NCI-H345 treated with DMSO at 0.1 percent for 48 hours (cell line): ENCODE measurements at regions not wholly inside any gene's neighbourhood (a gene's known extent, or its start where the extent isn't known, plus 50 kb on each side); places are given as distances from the start of the nearest gene placed in this dataset.
"Not testable (repeated sequence)": the region's sequence is repeated elsewhere in the genome, so short reads cannot be mapped to it uniquely, and the experiment has no call there.

Source experiments
- DNase-seq: peaks from one replicate; lab custom pipeline; 2025; ENCODE audit not compliant: unreplicated experiment; lab: John Stamatoyannopoulos, UW

DNA sequence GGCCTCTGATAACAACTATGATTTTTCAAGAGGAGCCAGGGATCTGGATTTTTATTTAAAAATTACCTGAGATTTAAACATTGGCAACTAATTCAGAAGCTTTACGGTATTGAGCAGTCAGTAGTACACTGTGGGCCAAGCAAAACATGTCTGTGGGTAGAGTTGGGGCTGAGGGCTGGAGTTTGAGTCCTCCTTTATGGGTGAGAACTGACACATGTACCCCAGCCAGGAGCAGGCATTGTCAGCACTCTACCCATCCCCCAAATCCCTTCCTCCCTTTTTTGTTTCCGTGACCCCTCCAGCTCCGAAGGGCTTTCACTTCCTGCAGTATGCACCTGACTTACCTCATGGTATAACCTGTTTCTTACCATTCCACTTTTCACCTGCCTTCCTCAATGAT is 131.4 kb downstream of the SNX5 start:
- no peak for DNase-seq

DNA sequence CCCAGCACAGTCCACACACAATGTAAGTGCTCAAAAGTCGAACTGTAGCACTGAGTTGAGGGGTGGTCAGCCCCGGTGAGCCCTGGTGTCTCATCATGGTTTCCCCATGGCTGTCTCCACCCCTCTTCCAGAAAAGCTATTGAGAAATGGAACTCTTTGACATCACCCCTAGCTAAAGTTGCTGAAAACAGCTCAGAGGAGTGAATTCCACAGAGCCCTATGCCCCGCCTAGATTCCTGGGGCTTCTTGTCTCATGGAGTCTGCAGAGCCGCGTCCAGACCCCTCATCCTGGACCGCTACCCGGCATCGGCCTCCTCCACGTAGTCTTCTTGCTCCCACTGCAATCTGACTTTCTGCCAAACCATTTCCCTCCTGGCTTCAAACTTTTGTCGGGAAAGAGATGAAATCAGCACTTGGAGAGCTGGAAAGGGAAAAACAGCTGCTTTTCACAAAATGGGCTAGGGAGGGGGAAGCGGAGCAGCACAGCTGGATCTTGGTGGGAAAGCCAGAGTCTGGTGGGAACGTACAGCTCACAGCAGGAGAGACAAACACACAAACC is 132.2 kb downstream of the SNX5 start:
- DNase-seq, result no peak

DNA sequence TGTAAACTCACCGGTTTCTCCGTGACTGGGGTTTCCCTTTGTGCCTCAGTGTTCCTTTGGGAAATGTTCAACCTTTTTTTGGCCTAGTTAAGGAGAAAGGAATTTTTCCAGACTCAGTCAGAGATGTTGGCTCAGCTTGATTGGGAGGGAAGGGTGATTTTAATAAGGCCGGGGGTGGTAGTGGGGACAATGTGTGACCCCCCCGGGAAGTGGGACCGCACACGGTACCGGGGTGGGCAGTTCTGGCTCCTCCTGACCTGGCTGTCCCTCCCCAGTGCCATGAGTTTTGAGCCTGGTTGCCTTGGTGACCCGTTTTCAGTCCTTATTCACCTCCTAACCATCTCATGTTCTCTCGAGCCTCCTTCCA is 132.7 kb downstream of the SNX5 start:
- no peak for DNase-seq

DNA sequence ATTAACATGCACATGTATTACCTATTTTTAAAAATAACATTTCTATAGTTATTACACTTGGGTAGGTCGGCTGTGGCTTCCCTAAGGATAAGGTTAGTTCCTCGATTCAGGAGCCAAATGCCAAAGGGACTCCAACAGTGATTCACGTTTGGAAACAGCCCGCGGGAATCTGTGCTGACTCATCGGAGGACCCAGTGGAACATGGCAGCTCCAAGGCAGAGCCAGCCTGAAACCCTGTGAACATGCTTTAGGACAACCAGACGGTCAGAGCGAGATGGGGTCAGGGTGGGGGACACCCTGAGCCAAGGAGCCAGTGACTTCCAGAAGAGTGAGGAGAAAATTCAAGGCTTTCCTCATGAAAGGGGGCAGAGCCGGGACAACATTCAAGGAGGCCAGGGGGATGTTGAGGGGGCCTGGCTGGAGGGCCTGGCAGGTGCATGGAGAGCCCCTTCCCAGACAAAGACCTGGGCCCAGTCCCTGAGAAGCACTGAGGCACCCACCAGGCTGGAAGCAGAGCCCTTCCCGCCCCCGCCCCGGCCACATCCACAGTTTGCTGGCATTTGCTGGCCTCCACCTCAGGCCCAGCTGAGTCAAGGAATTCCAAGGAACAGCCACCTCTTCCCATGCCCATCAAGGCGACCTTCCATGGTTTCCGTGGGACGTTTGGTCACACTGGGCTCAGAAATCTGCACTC is 133.2 kb downstream of the SNX5 start:
- no peak for DNase-seq

DNA sequence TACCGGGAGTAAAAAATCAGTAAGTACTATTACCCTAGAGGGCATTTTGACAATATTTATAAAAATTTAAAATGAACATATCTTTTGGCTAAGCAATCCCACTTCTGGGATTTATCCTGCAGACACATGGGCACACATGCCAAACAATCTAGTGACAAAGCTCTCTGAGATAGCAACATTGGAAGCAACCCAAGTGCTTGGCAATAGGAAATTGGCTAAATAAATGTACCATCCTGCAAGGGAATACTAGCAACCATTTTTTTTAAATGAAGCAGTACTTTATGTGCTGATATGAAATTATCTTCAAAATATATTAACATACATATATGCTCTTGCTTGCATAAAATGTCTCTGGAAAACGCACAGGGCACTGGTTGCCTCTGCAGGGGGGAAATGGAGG is 133.8 kb downstream of the SNX5 start:
- DNase-seq, result no peak

DNA sequence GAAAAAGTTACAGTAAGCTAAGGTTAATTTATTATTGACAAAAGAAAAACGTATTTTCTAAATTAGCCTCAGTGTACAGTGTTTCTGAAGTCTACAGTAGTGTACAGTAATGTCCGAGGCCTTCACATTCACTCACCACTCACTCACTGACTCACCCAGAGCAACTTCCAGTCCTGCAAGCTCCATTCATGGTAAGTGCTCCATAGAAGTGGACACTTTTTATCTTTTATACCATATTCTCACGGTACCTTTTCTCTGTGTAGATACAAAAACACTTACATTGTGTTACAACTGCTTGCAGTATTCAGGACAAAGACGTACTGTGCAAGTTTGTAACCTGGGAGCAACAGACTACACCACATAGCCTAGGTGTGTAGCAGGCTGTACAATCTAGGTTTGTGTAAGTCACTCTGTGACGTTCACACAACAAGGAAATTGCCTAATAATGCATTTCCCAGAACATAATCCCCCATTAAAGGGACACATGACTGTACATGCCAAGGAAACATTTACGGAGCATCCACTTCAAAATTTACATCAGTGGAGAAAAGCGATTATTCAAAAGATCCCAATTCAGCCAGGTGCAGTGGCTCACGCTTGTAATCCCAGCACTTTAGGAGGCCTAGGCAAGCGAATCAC is 133.4 kb downstream of the BANF2 start:
- DNase-seq, result no peak

DNA sequence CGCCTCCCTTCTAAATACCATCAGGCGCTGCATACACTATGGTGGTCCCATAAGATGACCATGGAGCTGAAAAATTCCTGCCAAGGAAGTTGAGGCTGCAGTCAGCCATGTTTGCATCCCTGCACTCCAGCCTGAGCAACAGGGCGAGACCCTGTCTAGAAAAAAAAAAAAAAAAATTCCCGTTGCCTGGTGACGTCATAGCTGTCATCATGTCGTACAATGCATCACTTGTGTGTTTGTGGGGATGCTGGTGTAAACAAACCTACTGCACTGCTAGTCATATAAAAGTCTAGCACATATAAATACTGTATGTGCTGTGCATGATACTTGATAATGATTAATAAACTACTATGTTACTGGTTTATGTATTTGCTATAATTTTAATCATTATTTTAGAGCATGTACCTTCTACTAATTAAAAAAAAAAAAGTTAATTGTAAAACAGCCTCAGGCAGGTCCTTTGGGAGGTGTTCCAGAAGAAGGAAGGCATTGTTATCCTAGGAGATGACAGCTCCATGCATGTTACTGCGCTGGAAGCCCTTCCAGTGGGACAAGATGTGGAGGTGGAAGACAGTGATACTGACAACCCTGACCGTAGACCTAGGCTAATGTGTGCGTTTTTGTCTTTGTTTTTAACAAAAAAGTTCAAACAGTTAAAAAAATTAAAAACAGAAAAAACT is 132.6 kb downstream of the BANF2 start:
- no peak for DNase-seq

DNA sequence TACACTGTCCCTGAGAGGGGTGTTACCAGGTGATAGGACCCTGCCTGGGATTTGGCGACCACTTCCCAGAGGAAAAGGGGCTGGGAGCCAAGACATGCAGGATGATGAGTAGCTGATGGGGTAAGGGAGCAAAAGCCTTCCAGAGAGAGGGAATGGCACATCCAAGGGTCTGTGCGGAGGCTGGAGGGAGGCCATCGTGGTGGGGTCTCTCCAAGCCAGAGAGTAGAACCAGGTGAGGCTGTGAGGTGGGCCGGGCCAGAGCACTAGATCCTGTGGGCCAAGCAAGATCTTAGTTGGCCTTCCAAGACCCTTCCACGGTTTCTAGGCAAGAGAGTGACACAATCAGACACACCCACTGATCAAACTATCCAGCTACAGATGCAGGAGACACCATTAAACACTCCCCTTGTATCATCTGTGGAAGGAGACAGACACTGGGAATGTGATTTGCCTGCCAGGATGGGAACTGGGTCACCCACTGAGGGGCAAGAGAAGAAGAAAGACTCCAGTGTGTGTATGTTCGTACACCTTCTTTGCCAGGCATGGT is 128.9 kb downstream of the BANF2 start:
- DNase-seq, result no peak

DNA sequence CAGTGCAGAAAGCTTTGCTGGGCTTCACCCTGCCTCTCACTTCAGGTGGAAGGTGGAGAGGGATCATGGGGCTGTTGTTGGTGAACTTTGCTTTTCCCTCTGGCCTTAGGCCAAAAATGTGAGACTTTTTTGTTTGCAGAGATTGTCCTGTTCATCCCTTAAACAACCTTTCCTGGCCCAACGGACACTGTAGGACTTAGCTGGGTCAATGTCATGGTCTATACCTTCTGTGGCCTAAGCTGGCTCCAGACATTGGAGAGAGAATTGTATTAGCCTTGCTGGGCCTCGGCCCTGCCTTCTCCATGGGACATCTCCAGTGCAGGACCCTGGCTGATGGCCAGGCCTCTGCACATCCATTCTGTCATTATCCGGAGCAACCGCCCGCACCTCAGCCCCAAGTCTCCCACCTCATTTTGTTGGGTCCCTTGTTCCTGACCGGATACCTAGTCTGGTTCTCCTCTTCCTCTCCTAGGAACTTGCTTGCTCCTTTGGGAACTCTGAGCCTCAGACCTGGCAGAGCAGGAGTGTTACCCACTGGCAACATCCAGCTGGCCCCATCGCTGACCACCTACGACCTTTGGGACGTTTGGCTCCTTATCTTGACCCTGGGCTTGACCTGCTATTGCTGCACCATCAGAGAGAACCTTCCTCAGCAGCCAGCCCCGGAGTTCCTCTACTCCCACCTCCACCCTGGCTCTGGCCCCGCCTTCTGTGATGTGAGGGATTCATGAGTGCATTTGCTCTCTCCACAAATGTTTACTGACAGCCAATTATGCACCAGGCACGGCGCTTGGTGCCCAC is 128.2 kb downstream of the BANF2 start:
- no peak for DNase-seq

DNA sequence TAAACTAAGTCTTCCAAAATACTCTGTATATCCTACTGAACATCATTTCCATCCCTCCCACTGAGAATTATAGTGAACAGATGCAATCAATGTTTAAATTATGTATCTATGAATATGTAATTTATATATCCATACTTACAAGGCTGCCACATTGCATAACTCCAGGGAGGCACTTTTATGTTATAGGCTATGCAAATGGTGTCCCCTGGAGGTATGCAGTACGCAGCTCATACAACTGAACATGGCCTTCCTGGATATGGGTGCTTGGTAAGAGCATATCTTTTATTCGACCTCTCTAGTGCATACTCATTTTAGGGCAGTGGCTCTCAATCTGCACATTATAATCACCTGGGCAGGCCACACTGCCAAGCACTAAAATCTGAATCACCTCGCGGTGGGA is 127.3 kb downstream of the BANF2 start:
- DNase-seq, result no peak

DNA sequence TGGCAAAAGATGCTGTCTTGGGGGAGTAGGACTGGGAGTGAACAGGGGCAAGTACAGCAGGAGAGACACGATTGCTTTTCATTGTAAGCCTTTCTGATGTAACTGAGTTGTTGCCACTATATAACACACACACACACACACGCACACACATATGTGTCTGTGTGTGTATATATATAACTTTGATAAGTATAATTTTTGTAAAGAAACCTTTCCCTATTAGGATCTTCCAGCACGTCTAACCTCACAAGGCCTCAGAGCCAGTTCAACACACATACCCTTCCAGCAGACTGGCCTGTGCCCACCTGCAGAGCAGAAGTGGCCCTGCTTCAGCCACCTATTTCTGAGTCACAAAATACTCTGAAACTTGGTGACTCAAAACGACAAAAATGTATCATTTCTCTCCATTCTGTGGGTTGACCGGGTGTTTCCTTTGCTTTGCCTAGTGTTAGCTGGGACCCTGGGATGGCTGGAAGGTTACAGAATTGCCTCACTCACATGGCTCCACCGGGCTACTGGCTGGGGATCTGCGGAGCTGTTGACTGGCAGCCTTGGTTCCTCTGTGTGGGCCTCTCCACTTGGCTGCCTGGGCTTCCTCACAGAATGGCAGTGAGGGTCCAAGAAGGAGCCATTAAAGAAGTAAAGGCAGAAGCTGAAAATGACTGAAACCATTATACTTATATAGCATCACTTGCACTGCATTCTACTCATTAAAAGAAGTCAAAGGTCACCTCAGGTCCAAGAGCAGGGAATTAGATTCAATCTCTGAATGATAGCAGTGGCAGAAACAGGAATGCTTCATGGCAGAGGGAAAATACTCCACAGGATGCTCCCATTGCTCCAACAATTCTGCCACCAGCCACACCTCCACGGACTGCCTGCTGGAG is 126.4 kb downstream of the BANF2 start:
- DNase-seq, result no peak

DNA sequence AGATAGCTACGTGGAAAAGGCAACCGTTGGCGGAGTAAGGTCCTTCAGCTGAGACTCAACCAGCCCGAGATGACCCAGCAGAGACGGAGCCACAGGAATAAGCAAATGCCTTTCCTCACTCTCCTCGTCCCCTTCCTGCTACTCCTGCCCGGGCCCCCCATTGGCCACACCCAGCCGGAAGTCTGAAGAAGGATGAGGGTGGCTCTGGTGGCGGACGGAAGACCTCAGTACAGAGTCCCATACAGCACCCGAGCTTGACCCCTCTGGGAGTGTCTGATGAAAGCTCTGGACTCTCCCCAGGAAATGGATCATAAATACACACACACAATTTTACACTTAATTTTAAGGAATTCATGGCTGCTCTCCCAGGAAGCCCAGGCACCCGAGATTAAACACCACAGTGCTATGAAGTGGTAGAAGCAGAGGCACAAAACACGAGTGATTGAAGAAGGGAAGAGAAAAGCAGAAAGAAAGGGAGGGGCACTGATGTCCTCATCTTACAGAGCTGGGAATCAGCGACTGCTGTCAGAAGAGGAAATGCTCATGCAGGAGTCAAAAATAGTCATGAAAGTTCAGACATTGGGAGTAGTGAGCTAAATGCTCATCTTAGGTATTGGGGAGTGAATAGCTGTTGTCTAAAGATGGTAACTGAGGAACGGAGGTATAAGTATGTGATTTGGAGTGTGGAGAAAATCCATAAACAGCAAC is 125.6 kb downstream of the BANF2 start:
- no peak for DNase-seq

DNA sequence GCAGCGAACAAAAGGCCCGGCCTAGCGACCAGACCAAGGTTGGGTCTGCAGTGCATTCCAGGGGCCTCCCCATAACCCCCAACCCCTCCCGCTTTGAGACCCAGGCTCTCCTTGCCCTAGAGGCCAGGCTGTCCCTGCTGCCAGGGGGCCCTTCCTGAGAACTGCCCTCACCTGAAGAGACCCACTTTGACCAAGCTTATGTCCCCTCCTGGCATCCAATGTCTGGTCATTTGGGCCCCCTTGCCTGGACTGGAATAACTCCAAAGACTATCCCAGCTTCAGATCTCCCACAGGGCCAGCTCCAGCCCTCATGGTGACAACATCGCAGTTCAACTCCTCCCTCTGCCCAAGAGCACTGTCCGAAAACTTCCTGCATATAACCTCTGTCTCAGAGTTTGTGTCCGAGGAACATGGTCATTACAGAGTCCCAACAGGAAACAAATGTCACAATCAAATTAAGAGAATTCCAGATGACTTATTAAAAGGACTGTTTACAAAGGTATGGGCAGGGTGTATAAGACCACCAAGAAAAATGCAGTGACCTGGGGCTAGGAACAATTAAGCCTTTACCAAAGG is 125.0 kb downstream of the BANF2 start:
- DNase-seq, result no peak

DNA sequence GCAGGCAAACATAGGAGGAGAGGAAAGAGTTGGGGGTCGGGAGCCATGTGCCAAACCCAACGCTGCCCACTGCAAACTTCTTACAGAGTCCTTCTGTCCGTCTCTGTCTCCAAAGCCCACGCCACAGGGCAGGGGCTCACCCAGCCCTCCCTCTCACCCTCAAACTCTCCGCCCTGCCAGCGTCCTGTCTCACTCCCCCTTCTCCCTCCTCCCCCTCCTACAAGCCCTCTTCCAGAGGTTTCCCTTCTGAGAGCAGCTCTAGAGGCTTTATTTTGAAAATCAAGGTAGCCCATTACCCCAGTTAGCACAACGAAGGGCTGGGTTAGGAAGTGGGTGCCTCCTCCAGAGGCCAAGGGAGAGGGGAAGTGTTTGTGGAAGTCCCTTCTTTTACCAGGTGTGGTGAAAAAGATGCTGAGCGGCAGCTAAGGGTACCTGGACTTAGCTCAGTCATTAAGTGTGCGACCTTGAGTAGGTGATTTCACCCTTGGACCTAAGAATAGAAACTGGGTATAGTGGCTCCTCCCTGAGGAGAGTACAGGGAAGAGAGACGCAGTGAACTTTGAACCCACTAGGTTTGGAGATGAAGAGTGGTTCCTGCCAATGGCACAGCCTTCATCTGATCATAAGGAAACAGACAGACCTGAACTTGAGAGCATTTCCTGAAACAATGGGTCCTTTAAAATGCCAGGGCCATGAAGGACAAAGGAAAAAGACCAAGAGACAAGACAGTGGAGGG is 123.8 kb downstream of the BANF2 start:
- no peak for DNase-seq

DNA sequence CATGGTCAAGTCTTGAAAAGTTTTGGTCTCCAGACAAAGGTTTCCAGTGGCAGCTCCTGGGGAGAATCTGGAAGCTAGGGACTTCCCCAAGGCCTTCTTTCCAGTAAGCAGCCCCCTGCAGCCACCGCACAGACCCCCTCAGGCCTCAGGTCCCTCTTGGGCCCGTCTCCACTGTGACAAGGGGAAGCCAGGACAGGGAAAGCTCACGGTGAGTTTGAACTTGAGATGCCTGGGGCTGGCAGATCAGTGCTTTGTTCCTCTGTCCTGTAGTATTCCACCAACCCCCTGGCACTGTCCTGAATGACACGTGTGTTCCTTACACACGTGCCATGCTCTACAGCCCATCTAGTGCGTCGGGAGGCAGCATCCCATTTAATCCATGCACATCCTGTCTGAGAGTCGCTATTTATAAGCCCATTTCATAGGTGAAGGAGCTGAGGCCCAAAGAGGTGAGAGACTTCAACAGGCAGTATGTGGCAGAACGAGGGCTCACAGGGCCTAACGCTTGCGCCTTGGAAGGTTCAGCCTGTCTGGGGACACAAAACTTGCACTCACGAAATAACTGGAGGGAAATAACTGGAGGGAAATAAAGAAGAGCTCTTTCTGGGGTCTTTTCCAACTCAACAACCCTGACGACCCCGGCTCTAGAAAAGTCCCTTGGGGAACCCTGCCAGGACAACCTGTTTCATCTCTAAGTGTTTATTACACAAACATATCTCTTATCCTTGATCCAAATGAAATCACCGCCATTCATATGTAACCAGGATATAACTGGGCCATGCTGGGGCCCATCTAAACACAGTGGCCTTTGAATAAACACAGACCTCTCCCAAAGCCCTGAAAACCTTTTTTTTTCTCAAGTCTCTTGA is 123.0 kb downstream of the BANF2 start:
- DNase-seq, result no peak

DNA sequence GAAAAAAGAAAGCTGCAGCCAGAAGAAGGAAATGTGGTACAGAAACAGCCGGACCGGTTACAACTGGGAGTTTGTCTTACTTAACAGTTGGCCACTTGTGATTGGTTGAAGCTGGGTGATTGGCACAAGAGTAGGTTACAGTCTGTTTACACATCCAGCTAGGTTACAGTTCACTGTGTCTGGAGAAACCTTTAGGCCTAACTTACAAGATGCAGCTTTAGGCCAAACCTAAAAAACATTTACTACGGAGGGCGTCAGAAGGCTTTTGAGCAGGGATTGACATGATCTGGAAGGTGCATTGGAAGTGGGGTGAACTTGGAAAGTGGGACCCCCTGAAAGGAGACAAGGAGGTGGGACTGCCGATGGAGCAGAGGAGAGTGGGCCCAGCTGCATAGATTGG is 122.3 kb downstream of the BANF2 start:
- no peak for DNase-seq

DNA sequence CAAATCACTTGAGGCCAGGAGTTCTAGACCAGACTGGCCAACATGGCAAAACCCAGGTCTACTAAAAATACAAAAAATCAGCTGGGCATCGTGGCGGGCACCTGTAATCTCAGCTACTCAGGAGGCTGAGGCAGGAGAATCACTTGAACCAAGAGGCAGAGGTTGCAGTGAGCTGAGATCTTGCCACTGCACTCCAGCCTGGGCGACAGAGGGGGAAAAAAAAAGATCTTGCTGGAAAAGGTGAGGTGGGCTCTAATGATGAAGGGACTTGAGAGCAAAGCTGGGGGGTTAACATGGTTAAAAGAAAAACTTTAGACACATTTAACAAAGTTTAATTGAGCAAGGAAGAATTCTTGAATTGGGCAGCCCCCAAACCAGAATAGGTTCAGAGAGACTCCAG is 121.8 kb downstream of the BANF2 start:
- DNase-seq, result not testable (repeated sequence)
